ENCODE measurements at regions not wholly inside any gene's neighbourhood (a gene's known extent, or its start where the extent isn't known, plus 50 kb on each side); places are given as distances from the start of the nearest gene placed in this dataset.

- H3K4me3 ChIP-seq (ENCODE audit: low read depth, poor library complexity, severe bottlenecking), result no peak overlapping the region
- intact Hi-C loops (cut with DNase I; ENCODE audit: low total_unique reads), result no loop called here
- WGBS, 2 donors, result 58 to 61% methylated on average over 1 of the region's 1 CpG
- no peak for DNase-seq (ENCODE audit: low spot score in 2 of 2)
- TF ChIP-seq CTCF (IDR thresholded peaks at IDR 0.05), result no peak
- no peak for TF ChIP-seq POLR2A (IDR thresholded peaks at IDR 0.05)
These were observed 870.9 kb upstream of the FRG1 start for GRCh38 chr4:189069772-189070171.

GRCh38 chr4:189071241-189071640 lies 869.4 kb upstream of the FRG1 start:
- DNase-seq (ENCODE audit: low spot score in 2 of 2), result no peak
- WGBS, 2 donors, result 79 to 87% methylated on average over 6 of the region's 6 CpGs
- H3K4me3 ChIP-seq (ENCODE audit: low read depth, poor library complexity, severe bottlenecking), result no peak overlapping the region
- no peak for TF ChIP-seq CTCF (IDR thresholded peaks at IDR 0.05)
- intact Hi-C loops (cut with DNase I; ENCODE audit: low total_unique reads), result no loop called here

- 67 to 69% methylated on average over 6 of the region's 6 CpGs for WGBS, 2 donors
- intact Hi-C loops (cut with DNase I; ENCODE audit: low total_unique reads), result no loop called here
These were observed 866.9 kb upstream of the FRG1 start for GRCh38 chr4:189073739-189074138.

GRCh38 chr4:189081826-189082225 lies 858.8 kb upstream of the FRG1 start:
- TF ChIP-seq POLR2A (IDR thresholded peaks at IDR 0.05) (no peak), CTCF (IDR thresholded peaks at IDR 0.05) (no peak)
- DNase-seq (ENCODE audit: low spot score in 2 of 2), result no peak
- H3K4me3 ChIP-seq (ENCODE audit: low read depth, poor library complexity, severe bottlenecking), result no peak overlapping the region
- intact Hi-C loops (cut with DNase I; ENCODE audit: low total_unique reads), result no loop called here

More at GRCh38 chr4:189073739-189074138, 866.9 kb upstream of the FRG1 start:
- TF ChIP-seq CTCF (IDR thresholded peaks at IDR 0.05) (no peak), POLR2A (IDR thresholded peaks at IDR 0.05) (no peak)
- H3K4me3 ChIP-seq (ENCODE audit: low read depth, poor library complexity, severe bottlenecking), result no peak overlapping the region
- no peak for DNase-seq (ENCODE audit: low spot score in 2 of 2)

- H3K4me3 ChIP-seq (ENCODE audit: low read depth, poor library complexity, severe bottlenecking), result no peak overlapping the region
- intact Hi-C loops (cut with DNase I; ENCODE audit: low total_unique reads), result no loop called here
- WGBS, 2 donors, result 81 to 96% methylated on average over 5 of the region's 5 CpGs
- no peak for DNase-seq (ENCODE audit: low spot score in 2 of 2)
- TF ChIP-seq POLR2A (IDR thresholded peaks at IDR 0.05) (no peak), CTCF (IDR thresholded peaks at IDR 0.05) (no peak)
These were observed 856.9 kb upstream of the FRG1 start for GRCh38 chr4:189083769-189084168.

- no peak for TF ChIP-seq POLR2A (IDR thresholded peaks at IDR 0.05)
- no peak for TF ChIP-seq CTCF (IDR thresholded peaks at IDR 0.05)
- no peak for DNase-seq (ENCODE audit: low spot score in 2 of 2)
- no peak overlapping the region for H3K4me3 ChIP-seq (ENCODE audit: low read depth, poor library complexity, severe bottlenecking)
- 80 to 89% methylated on average over 4 of the region's 4 CpGs for WGBS, 2 donors
- intact Hi-C loops (cut with DNase I; ENCODE audit: low total_unique reads), result no loop called here
These were observed 856.0 kb upstream of the FRG1 start for GRCh38 chr4:189084671-189085070.

Data from lower leg skin (tissue), 4 donors.